GM18498 (cell line): ENCODE measurements at regions not wholly inside any gene's neighbourhood (a gene's known extent, or its start where the extent isn't known, plus 50 kb on each side); places are given as distances from the start of the nearest gene placed in this dataset.

ENCODE experiments used
- ATAC-seq: cut with Tn5 transposase; IDR thresholded peaks from one replicate; pipeline ENCODE4 v1.9.1; 2021; ENCODE audit warnings: mild to moderate bottlenecking, moderate library complexity; ENCODE audit not compliant: unreplicated experiment

DNA sequence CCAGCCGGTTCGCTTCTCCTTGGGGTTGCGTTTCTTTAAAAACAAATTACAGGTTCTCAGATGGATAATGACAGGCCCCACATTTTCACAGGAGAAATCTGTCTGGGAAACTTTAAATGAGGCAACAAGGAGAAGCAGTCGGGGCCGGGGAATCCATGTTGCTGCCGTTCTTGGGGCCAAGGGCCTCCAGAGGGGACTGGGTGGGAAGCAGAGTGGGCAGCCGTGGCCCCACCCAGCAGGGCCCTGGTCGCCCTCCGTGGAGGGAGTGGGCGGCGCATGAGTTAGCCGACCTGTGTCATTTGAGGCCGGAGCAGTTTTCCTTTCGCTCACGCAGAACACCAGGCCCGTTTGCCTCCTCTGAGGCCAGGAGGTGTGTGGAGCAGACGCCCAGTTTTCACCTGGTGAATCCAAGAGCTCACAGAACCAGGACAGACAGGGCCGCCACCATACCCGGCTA lies 207.7 kb upstream of the CIBAR2 start:
- ATAC-seq = no peak

DNA sequence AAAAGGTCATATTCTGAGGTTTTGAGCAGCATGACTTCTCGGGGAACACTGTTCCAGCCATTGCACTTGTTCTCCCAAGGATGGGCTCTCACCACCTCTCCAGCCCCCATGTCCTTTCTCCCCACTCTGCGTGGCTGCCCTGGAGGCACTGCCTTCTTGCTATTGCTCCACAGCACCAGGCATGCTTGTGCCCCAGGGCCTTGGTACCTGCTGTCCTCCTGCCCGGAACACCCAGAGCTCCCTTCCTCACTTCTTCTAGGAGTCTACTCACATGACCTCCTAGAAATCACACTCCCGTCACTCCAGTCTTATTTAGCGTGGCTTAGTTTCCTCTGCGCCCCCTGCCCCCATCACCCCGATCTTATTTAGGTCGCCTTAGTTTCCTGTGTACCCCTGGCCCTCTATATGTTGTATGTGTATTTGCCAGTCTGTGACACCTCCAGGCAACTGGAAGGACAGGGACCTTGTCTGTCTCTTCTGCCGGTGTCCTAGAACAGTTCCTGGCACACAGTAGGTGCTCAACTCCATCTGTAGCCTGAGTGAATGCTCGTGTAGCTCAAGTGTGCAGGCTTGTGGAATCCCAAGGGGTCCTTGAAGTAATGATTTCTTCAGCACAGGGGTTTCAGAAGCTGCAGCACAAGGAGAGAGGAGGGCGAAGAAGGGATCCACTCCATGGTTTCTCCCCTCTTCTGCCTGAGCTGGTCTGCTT lies 208.6 kb upstream of the CIBAR2 start:
- no peak for ATAC-seq

DNA sequence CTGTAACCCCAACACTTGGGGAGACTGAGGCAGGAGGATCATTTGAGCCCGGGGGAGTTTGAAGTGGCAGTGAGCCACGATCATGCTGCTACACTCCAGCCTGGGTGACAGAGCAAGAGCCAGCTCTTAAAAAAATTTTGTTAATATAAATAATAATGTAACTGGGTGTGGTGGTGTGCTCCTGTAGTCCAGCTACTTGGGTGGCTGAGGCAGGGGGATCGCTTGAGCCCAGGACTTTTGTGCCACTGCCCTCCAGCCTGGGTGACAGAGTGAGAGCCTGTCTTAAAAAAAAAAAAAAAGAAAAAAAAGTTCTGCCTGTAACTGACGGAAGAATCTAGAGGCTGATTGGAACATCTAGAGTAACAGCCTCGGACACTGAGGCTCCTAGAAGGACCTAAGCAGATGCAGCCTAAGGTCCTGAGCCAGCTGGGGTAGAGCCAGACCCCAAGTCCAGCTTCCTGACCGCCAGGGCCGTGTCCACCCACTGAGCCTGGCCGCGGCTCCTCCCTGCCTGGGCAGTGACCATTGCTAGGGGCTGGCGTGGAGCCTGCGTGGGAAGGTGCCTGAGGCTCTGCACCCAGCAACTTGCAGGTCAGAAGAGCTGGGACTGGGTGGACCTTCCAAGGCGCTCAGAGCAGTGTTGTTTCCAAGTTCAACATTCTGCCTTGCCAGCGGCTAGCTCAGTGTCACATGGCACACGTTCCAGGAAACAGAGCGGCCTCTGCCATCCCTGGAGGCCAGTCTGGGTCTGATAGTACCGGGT lies 209.4 kb upstream of the CIBAR2 start:
- no peak for ATAC-seq

- no peak for ATAC-seq
Observed at GRCh38 chr16:85323230-85323960, 211.1 kb upstream of the CIBAR2 start.

DNA sequence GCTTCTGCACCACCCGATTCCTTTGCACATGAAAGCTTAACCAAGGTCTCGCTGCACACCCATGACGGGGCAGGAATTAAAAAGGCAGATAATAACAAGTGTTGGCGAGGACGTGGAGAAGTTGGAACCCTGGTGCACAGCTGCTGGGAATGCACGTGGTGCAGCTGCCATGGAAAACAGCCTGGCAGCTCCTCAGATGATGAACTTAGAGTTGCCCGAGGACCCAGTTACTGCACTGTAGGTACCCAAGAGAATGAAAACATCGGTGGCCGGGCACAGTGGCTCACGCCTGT lies 211.6 kb upstream of the CIBAR2 start:
- no peak for ATAC-seq

DNA sequence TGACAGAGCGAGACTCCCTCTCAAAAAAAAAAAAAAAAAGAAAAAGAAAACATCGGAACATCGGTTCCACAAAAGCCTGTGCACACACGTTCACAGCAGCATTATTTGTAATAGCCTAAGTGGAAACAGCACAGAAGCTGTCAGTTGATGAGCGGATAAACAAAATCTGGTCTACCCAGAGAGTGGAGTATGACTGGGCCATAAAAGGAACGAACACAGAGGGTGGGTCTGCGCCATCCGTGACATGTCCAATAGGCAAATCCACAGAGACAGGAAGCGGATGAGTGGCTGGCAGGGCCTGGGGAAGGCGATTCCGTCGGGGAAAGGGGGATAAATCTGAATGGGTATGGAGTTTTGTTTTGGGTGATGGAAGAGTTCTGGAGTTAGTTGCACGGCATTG lies 212.2 kb upstream of the CIBAR2 start:
- no peak for ATAC-seq

GRCh38 chr16:85326113-85326793 lies 214.0 kb upstream of the CIBAR2 start:
- no peak for ATAC-seq

GRCh38 chr16:85326794-85327181 lies 214.5 kb upstream of the CIBAR2 start:
- no peak for ATAC-seq

GRCh38 chr16:85327731-85328675 lies 215.7 kb upstream of the CIBAR2 start:
- no peak for ATAC-seq

DNA sequence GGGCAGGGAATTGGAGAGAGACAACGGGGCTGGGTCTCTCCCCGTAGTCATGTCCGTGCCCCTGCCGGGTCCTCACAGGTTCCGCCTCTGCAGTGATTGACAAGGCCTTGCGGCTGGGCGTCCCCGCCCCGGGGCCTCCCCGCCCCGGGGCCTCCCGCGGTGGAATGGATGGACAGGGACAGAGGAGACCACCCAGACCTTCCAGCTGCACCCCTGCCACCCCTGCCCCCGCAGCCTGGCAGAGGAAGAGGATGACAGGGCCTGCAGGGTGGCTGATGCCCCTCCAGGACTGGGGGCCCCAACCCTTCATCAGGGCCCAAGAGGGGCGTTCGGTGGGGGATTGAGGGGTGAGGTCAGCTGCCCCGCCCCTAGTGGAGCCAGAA lies 216.4 kb upstream of the CIBAR2 start:
- ATAC-seq = no peak

DNA sequence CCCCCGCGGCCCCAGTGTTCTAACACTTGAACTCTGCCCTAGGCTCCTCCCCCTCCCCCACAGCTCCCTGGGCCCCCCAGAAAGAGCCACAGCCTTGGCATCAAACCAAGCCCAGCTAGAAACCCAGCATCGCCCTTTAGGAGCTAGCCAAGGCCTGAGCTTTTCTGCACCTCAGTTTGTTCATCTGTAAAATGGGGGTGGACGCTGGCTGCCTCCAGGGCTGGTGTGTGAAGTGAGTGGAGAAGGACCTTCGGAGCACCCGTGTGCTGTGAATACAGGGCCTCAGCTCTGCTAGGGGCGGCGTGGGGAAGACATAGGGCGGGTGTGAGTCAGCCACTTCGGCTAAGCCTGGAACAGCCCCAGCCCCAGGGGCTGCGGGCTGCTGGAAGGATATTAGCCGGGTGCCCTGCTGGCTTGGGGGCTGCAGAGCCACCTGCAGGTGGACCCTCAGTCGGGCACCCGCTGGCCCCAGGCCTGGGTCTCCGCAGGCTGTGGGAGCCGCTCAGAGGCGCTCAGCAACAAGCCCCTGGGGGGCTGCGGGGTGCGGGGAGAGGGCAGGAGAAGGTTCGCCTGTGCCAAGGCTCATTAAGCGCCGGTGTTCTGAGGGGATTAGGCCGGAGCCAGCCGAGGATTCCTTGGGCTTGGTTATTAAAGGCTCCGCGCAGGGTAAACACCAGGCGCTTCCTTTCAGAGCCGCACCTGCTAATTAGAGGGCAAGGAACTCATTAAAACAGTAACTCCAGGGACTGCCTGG lies 217.0 kb upstream of the CIBAR2 start:
- ATAC-seq = no peak

DNA sequence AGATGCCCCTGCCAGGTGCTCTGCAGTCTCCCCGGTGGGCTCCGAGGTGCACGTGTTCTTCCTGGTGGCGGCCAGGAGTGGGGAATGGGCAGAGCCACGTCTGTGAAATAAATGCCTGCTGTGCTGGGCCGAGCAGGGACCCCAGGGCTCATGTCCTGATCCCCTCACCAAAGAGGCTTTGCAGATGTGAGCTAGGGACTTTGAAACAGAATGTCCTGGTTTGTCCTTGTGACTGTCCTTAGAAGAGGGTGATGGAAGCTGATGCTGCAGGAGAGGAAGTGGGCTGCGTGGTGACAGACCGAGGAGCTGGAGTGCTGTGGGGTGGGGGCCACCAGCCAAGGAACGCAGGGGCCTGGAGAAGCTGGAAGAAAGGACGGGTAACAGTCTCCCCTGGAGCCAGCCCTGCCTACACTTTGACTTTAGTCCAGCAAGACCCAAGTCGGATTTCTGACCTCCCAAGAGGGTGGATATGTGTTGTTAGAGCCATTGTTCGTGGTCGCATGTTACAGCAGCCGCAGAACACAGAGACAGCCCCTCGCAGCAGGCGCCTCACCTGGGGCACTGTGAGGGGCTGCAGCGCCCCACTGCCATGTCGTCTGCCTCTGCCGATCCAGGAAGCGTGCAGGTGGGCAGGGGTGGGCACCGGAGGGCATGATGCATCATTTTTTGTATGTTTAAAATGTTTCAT lies 217.9 kb upstream of the CIBAR2 start:
- no peak for ATAC-seq

GRCh38 chr16:85330694-85331188 lies 218.5 kb upstream of the CIBAR2 start:
- no peak for ATAC-seq

GRCh38 chr16:85331688-85332087 lies 219.4 kb upstream of the CIBAR2 start:
- no peak for ATAC-seq

- ATAC-seq = no peak
Observed at GRCh38 chr16:85332175-85332574, 219.9 kb upstream of the CIBAR2 start.

- ATAC-seq = no peak
Observed at GRCh38 chr16:85333337-85333736, 221.1 kb upstream of the CIBAR2 start.

- ATAC-seq = no peak
Observed at GRCh38 chr16:85333744-85334640, 221.7 kb upstream of the CIBAR2 start.
